ENCODE measurements at regions not wholly inside any gene's neighbourhood (a gene's known extent, or its start where the extent isn't known, plus 50 kb on each side); places are given as distances from the start of the nearest gene placed in this dataset.
"Not testable (repeated sequence)": the region's sequence is repeated elsewhere in the genome, so short reads cannot be mapped to it uniquely, and the experiment has no call there.

DNA sequence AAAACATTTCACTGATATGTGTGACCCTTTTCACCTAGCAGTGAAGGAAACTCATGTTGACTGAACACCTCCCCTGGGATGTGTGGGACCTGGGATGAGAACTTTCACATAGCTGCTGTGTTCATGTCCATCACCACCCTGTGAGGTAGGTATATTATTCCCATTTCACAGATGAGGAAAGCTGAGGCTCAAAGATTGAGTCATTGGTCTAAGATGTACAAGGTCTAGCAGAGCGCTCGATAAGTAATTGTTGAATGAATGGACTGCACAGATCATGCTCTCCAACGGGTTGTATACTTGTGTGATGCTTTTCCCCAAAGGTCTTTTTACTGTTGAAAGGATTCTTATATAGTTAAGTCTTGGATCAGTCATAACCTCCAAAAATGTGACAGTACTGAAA lies 75.6 kb upstream of the TSC22D1 start:
- H3K9me3 ChIP-seq (ENCODE audit: control insufficient read depth, low read length) = no peaks in the 10 kb centered on the region
- WGBS = 85% methylated on average over 3 of the region's 3 CpGs
- DNase-seq (no peak), ATAC-seq (peak in 1 of 2 donors; percentile 22)
- intact Hi-C loops (cut with DNase I) = no loop called here
- no peak overlapping the region for H3K27ac ChIP-seq (ENCODE audit: low read length)
- H3K4me3 ChIP-seq (ENCODE audit: low read length) = no peak overlapping the region
- H3K4me1 ChIP-seq (ENCODE audit: control insufficient read depth, insufficient read depth, low read length) = no peaks in the 10 kb centered on the region
- H3K27me3 ChIP-seq (ENCODE audit: control insufficient read depth, insufficient read depth) = no peaks in the 10 kb centered on the region

DNA sequence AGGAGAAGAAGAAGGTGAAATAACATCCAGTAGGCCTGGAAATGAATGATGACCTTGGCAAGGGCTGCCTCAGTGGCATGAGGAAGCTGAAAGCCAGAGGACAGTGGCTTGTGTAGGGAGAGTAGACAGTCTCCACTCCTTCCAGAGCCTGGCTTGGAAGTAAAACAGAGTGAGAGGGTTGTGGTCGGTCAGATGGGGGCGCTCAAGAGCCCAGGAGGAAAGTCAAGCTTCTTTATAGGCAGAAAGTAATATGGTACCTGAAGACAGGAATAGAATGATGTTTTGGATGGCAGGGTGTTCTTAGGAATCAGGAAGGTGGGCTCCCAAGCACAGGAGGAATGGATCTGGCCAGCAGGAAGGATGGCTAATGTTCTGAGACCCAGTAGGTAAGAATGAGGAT lies 75.1 kb upstream of the TSC22D1 start:
- ATAC-seq = no peak
- intact Hi-C loops (cut with DNase I) = no loop called here

DNA sequence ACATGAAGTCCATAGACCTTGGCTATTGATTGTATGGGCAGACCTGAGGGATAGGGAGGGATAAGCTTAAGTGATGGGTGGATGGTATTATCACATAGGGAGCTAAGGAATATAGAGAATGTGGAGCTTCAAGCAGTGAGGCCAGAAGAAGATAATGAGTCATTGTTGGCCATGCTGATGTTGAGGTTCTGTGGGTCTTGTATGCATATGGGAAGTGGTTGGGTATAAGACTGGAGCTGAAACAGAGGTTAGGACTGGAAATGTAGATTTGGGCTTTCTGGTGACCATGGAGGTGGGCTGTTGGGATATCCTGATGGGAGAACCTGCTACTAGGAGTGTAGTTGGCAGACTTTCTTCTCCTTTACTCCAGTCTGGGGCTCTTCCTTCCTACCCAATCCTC lies 73.7 kb upstream of the TSC22D1 start:
- intact Hi-C loops (cut with DNase I) = no loop called here
- H3K9me3 ChIP-seq (ENCODE audit: control insufficient read depth, low read length) = no peaks in the 10 kb centered on the region
- DNase-seq (no peak), ATAC-seq (no peak)
- no peaks in the 10 kb centered on the region for H3K27me3 ChIP-seq (ENCODE audit: control insufficient read depth, insufficient read depth)
- no peak overlapping the region for H3K4me3 ChIP-seq (ENCODE audit: low read length)
- no peaks in the 10 kb centered on the region for H3K4me1 ChIP-seq (ENCODE audit: control insufficient read depth, insufficient read depth, low read length)
- no peak overlapping the region for H3K27ac ChIP-seq (ENCODE audit: low read length)

More for the DNA sequence above, 75.1 kb upstream of the TSC22D1 start:
- DNase-seq = no peak
- Histone ChIP-seq H3K4me1 (ENCODE audit: control insufficient read depth, insufficient read depth, low read length) (no peaks in the 10 kb centered on the region), H3K27ac (ENCODE audit: low read length) (no peak overlapping the region), H3K27me3 (ENCODE audit: control insufficient read depth, insufficient read depth) (no peaks in the 10 kb centered on the region), H3K4me3 (ENCODE audit: low read length) (no peak overlapping the region), H3K9me3 (ENCODE audit: control insufficient read depth, low read length) (no peaks in the 10 kb centered on the region)
- WGBS = 14% methylated on average over 2 of the region's 2 CpGs

DNA sequence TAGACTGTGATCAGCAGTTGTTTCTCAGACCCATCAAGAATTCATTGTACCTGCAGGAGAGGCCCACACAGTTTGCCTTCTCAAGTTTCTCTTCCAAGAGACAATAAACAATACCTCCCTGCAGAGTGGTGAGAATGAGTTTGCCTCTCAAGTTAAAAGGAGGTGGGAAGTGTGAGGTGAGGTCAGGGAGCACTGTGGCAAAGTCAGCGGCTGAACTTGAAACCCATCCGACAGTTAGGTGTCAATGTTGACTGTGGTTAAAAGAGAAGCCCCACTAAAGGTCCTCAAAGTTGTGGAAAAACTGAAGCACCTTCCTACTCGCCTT lies 72.9 kb upstream of the TSC22D1 start:
- WGBS = 78% methylated on average over 3 of the region's 3 CpGs
- intact Hi-C loops (cut with DNase I) = no loop called here
- Histone ChIP-seq H3K27me3 (ENCODE audit: control insufficient read depth, insufficient read depth) (no peaks in the 10 kb centered on the region), H3K27ac (ENCODE audit: low read length) (no peak overlapping the region), H3K4me3 (ENCODE audit: low read length) (no peak overlapping the region), H3K9me3 (ENCODE audit: control insufficient read depth, low read length) (no peaks in the 10 kb centered on the region), H3K4me1 (ENCODE audit: control insufficient read depth, insufficient read depth, low read length) (no peaks in the 10 kb centered on the region)
- no peak for DNase-seq
- ATAC-seq = no peak

DNA sequence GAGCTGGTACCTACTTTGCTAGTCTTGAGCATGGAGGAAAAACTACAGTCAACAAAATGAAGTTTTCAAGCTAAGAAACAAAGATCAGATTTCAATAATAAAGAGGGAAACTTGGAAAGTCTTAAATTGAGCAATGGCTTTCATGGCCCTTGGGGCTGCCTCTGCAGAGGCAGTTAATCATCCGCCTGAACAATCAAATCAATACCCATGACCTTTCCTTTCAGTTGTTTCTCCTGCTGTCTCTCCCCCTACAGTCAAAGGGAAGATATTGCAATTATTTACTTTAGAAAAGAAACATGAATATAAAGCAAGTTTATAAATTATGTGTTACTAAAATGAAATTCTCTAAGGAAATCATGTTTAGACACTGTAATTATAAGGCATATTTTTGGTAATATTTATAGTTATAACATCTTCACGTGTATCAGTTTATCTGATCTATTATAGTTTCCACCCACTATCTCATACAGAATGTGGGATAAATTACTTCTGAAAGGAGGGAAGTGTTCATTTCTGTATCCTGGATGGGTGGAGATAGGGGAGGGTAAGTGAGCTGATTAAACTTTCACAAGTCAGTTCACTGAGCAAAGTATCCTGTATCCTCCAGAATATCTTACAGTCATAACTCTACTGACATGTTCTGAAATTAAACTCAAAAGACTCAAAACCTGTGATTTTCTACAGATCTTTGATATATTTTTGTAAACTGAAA lies 72.4 kb upstream of the TSC22D1 start:
- Histone ChIP-seq H3K4me1 (ENCODE audit: control insufficient read depth, insufficient read depth, low read length) (no peaks in the 10 kb centered on the region), H3K27me3 (ENCODE audit: control insufficient read depth, insufficient read depth) (no peaks in the 10 kb centered on the region), H3K9me3 (ENCODE audit: control insufficient read depth, low read length) (no peaks in the 10 kb centered on the region), H3K27ac (ENCODE audit: low read length) (no peak overlapping the region), H3K4me3 (ENCODE audit: low read length) (no peak overlapping the region)
- DNase-seq (no peak), ATAC-seq (no peak)
- WGBS = 62% methylated on average over 2 of the region's 2 CpGs
- intact Hi-C loops (cut with DNase I) = no loop called here

DNA sequence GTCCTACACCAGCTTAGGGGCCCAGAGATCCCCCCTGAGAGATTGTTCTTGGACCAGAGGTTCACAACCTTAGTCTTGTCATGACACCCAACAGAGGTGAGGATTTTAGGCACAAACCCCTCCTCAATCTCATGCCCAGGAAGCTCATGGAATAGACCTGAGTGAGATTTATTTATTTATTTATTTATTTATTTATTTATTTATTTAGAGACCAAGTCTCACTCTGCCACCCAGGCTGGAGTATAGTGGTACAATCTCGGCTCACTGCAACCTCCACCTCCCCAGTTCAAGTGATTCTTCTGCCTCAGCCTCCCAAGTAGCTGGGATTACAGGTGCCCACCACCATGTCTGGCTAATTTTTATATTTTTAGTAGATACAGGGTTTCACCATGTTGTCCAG lies 71.4 kb upstream of the TSC22D1 start:
- H3K27ac ChIP-seq (ENCODE audit: low read length); H3K9me3 ChIP-seq (ENCODE audit: control insufficient read depth, low read length); intact Hi-C loops (cut with DNase I); H3K4me3 ChIP-seq (ENCODE audit: low read length); H3K27me3 ChIP-seq (ENCODE audit: control insufficient read depth, insufficient read depth); H3K4me1 ChIP-seq (ENCODE audit: control insufficient read depth, insufficient read depth, low read length); ATAC-seq; DNase-seq: not testable (repeated sequence)
- WGBS = 98% methylated on average over 1 of the region's 1 CpG

DNA sequence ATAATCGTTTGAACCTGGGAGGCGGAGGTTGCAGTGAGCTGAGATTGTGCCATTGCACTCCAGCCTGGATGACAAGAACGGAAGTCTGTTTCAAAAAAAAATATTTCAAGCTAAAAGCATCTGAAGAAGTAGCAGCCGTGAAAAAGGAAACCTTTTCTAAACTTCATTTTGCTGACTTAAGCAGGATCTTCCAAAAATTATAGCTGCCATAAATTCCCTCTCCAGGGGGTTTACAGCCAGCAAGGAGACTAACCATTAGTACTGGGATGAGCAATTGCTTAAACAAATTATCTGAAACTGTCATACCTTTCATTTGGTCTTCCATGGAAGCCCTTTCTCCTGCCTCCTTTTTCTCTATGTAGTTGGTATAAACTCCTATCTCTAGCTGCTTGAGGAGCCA lies 69.9 kb upstream of the TSC22D1 start:
- Histone ChIP-seq H3K4me1 (ENCODE audit: control insufficient read depth, insufficient read depth, low read length) (no peaks in the 10 kb centered on the region), H3K27ac (ENCODE audit: low read length) (no peak overlapping the region), H3K4me3 (ENCODE audit: low read length) (no peak overlapping the region), H3K9me3 (ENCODE audit: control insufficient read depth, low read length) (no peaks in the 10 kb centered on the region), H3K27me3 (ENCODE audit: control insufficient read depth, insufficient read depth) (no peaks in the 10 kb centered on the region)
- no peak for DNase-seq
- intact Hi-C loops (cut with DNase I) = no loop called here
- WGBS = 78% methylated on average over 4 of the region's 4 CpGs
- ATAC-seq = no peak

DNA sequence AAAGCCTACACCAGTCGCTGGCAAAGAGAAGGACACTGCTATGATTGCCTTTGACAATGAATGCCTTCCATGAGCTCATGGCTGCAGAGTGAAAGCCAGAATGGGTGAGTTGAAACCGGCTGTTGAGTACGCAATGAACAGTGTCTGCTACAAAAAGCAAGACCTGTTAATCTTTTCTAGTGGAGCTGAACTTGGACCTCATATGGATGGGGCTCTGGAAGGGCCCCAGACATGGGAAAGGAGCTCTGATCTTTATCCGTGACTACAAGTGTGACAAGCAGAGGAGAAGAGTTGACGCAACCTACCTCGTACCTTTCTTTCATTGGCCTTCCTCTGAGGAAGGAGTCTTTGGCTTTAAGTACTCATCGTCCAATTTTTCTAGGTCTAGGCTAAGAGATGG lies 67.1 kb upstream of the TSC22D1 start:
- Histone ChIP-seq H3K27ac (ENCODE audit: low read length) (no peak overlapping the region), H3K4me1 (ENCODE audit: control insufficient read depth, insufficient read depth, low read length) (no peaks in the 10 kb centered on the region), H3K27me3 (ENCODE audit: control insufficient read depth, insufficient read depth) (no peaks in the 10 kb centered on the region), H3K9me3 (ENCODE audit: control insufficient read depth, low read length) (no peaks in the 10 kb centered on the region), H3K4me3 (ENCODE audit: low read length) (no peak overlapping the region)
- intact Hi-C loops (cut with DNase I) = no loop called here
- ATAC-seq (no peak), DNase-seq (no peak)
- WGBS = 94% methylated on average over 7 of the region's 7 CpGs

DNA sequence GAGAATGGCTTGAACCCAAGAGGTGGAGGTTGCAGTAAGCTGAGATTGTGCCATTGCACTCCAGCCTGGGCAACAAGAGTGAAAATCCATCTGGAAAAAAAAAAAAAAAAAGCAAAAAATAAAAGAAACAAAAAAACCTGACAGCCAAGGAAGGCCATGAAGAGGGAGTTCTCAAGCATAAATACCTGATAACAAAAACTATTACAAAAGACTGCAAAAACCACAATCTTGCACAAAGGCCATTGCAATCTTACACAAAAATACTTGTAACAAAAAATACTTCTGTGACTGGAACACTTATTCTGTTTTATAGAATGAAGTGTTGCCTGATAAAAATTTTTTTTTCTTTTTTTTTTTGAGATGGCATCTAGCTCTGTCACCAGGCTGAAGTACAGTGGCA lies 61.5 kb upstream of the TSC22D1 start:
- Histone ChIP-seq H3K9me3 (ENCODE audit: control insufficient read depth, low read length) (no peaks in the 10 kb centered on the region), H3K4me3 (ENCODE audit: low read length) (no peak overlapping the region), H3K27ac (ENCODE audit: low read length) (no peak overlapping the region), H3K27me3 (ENCODE audit: control insufficient read depth, insufficient read depth) (no peaks in the 10 kb centered on the region), H3K4me1 (ENCODE audit: control insufficient read depth, insufficient read depth, low read length) (no peaks in the 10 kb centered on the region)
- intact Hi-C loops (cut with DNase I) = no loop called here
- ATAC-seq (no peak), DNase-seq (no peak)

DNA sequence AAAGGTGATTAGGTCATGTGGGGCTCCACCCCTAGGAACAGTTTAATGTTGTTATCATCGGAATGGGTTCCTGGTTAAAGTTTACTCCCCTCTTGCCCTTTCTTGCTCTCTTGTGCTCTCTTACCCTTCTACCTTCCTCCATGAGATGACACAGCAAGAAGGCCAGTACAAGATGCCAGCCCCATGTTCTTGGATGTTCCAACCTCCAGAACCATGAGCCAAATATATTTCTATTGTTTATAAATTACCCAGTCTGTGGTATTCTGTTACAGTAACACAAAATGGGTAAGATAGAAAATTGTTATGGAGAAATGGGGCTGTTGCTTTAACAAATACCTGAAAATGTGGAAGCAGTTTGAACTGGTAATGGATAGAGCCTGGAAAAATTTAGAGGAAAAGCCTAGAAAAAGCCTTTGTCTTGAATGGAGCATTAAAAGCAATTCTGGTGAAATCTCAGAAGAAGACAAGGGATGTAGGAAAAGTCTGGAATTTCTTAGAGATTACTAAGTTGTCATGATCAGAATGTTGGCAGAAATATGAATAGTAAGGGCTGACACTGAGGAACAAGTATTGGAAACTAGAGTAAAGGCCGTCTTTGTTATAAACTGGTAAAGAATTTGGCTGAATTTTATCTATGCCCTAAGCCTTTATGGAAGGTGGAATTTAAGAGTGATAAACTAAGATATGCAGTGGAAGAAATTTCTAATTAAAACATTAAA lies 53.5 kb upstream of the TSC22D1 start:
- intact Hi-C loops (cut with DNase I) = no loop called here
- Histone ChIP-seq H3K27me3 (ENCODE audit: control insufficient read depth, insufficient read depth) (no peaks in the 10 kb centered on the region), H3K4me3 (ENCODE audit: low read length) (no peak overlapping the region), H3K9me3 (ENCODE audit: control insufficient read depth, low read length) (no peaks in the 10 kb centered on the region), H3K4me1 (ENCODE audit: control insufficient read depth, insufficient read depth, low read length) (no peaks in the 10 kb centered on the region), H3K27ac (ENCODE audit: low read length) (no peak overlapping the region)
- no peak for DNase-seq
- WGBS = 57% methylated on average over 2 of the region's 2 CpGs
- ATAC-seq = peak in 1 of 2 donors; percentile 26

DNA sequence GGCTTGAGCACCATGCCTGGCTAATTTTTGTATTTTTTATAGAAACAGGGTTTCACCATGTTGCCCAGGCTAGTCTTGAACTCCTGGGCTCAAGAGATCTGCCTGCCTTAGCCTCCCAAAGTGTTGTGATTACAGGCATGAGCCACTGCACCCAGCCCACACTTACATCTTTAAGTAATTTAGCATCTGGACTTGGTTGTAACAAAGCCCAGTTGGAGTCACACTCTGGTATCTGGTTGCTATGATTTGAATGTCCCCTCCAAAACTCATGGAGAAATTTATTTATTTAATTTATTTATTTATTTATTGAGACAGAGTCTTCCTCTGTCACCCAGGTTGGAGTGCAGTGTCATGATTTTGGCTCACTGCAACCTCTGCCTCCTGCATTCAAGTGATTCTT lies 52.7 kb upstream of the TSC22D1 start:
- H3K27me3 ChIP-seq (ENCODE audit: control insufficient read depth, insufficient read depth); H3K27ac ChIP-seq (ENCODE audit: low read length); H3K4me3 ChIP-seq (ENCODE audit: low read length); H3K9me3 ChIP-seq (ENCODE audit: control insufficient read depth, low read length); DNase-seq; intact Hi-C loops (cut with DNase I); H3K4me1 ChIP-seq (ENCODE audit: control insufficient read depth, insufficient read depth, low read length); ATAC-seq: not testable (repeated sequence)

DNA sequence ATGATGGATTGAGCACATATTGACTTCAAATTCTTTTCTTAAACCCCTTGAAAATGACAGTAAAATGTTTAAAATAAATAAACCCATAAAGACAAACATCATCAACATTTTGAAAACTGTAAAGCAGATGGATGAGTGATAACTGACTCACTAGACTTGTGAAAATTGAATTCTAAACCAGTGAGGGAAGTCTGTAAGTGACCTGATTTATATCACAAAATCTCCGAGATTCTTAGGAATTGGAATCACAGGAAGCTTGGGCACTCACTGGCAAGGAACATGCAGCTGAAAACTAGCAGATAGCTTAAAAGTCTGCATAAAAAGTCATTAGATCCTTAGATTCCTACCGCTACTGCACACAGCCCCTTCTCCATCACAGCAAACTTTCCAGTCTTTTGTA lies 51.3 kb upstream of the TSC22D1 start:
- no peaks in the 10 kb centered on the region for H3K9me3 ChIP-seq (ENCODE audit: control insufficient read depth, low read length)

More for the DNA sequence above, 51.3 kb upstream of the TSC22D1 start:
- DNase-seq (no peak), ATAC-seq (no peak)
- WGBS = 82% methylated on average over 2 of the region's 2 CpGs
- intact Hi-C loops (cut with DNase I) = no loop called here
- Histone ChIP-seq H3K27me3 (ENCODE audit: control insufficient read depth, insufficient read depth) (no peaks in the 10 kb centered on the region), H3K4me1 (ENCODE audit: control insufficient read depth, insufficient read depth, low read length) (no peaks in the 10 kb centered on the region), H3K27ac (ENCODE audit: low read length) (no peak overlapping the region), H3K4me3 (ENCODE audit: low read length) (no peak overlapping the region)
